ENCODE measurements at regions not wholly inside any gene's neighbourhood (a gene's known extent, or its start where the extent isn't known, plus 50 kb on each side); places are given as distances from the start of the nearest gene placed in this dataset.

- H3K27me3 Mint-ChIP-seq (ENCODE audit: insufficient read depth, low read depth, poor library complexity), result no peaks in the 10 kb centered on the region
- Histone ChIP-seq H3K36me3 (ENCODE audit: insufficient read depth) (no peaks in the 10 kb centered on the region), H3K4me1 (ENCODE audit: insufficient read depth) (no peaks in the 10 kb centered on the region), H2AFZ (no peak overlapping the region), H3K9me2 (ENCODE audit: insufficient read depth) (no peaks in the 10 kb centered on the region), H3K79me2 (replicated peaks; ENCODE audit: insufficient read depth) (no peaks in the 10 kb centered on the region), H4K20me1 (replicated peaks; ENCODE audit: insufficient read depth) (no peaks in the 10 kb centered on the region), H3K27ac (ENCODE audit: low read depth) (no peak overlapping the region), H3K4me2 (no peak overlapping the region), H3K27me3 (ENCODE audit: insufficient read depth) (no peaks in the 10 kb centered on the region), H3K4me3 (no peak overlapping the region), H3F3A (replicated peaks; ENCODE audit: low read depth) (no peaks in the 10 kb centered on the region)
- H3K4me1 Mint-ChIP-seq, result no peaks in the 10 kb centered on the region
- H3K9me3 Mint-ChIP-seq, result no peaks in the 10 kb centered on the region
- no peak for TF ChIP-seq REST (IDR thresholded peaks at IDR 0.05; ENCODE audit: unreplicated experiment)
- TF ChIP-seq EZH2 (IDR thresholded peaks at IDR 0.05; ENCODE audit: low read depth, unreplicated experiment), result no peak
- no peak for TF ChIP-seq EZH2phosphoT487 (IDR thresholded peaks at IDR 0.05; ENCODE audit: unreplicated experiment)
- no peak for TF ChIP-seq NANOG (IDR thresholded peaks at IDR 0.05; ENCODE audit: borderline replicate concordance)
- no peak for TF ChIP-seq ZNF462 (CRISPR knock-in tag; IDR thresholded peaks at IDR 0.05)
- H3K36me3 Mint-ChIP-seq (ENCODE audit: low read depth), result no peaks in the 10 kb centered on the region
- H3K4me3 Mint-ChIP-seq, result no peak overlapping the region
- no peak overlapping the region for H3K27ac Mint-ChIP-seq
- DNase-seq (ENCODE audit: low spot score) (no peak), ATAC-seq (no peak)
These were observed 273.6 kb downstream of the TRAM1L1 start for GRCh38 chr4:116811730-116812129.

Data from GM23338 (cell line).